HEK293 (cell line): ENCODE measurements at regions not wholly inside any gene's neighbourhood (a gene's known extent, or its start where the extent isn't known, plus 50 kb on each side); places are given as distances from the start of the nearest gene placed in this dataset.

Source experiments
- KLF8 ChIP-seq: fragments of 450-650 bp; formaldehyde crosslinking; IDR thresholded peaks from 2 replicates; pipeline ENCODE4 v1.5.1; 2016; ENCODE audit warnings: missing biosample characterization, missing genetic modification characterization
- PATZ1 ChIP-seq: fragments of 450-650 bp; formaldehyde crosslinking; IDR thresholded peaks from 2 replicates; pipeline ENCODE4 v1.5.1; 2016; ENCODE audit warnings: missing biosample characterization, missing genetic modification characterization
- ZNF174 ChIP-seq: fragments of 450-650 bp; formaldehyde crosslinking; IDR thresholded peaks from 2 replicates; pipeline ENCODE4 v1.5.0; 2017; ENCODE audit warnings: missing biosample characterization, mild to moderate bottlenecking, missing genetic modification characterization
- ZNF175 ChIP-seq: fragments of 450-650 bp; formaldehyde crosslinking; IDR thresholded peaks from 2 replicates; pipeline ENCODE4 v1.5.1; 2016; ENCODE audit warnings: missing biosample characterization, missing genetic modification characterization
- ZNF324 ChIP-seq: fragments of 450-650 bp; formaldehyde crosslinking; IDR thresholded peaks from 2 replicates; pipeline ENCODE4 v1.5.1; 2016; ENCODE audit warnings: missing biosample characterization, missing genetic modification characterization
- ZNF416 ChIP-seq: fragments of 450-650 bp; formaldehyde crosslinking; IDR thresholded peaks from 2 replicates; pipeline ENCODE4 v1.5.1; 2016; ENCODE audit warnings: missing biosample characterization, missing genetic modification characterization
- ZNF501 ChIP-seq: fragments of 450-650 bp; formaldehyde crosslinking; IDR thresholded peaks from 2 replicates; pipeline ENCODE4 v1.5.1; 2016; ENCODE audit warnings: missing biosample characterization, missing genetic modification characterization
- ZNF548 ChIP-seq: fragments of 450-650 bp; formaldehyde crosslinking; IDR thresholded peaks from 2 replicates; pipeline ENCODE4 v1.5.1; 2016; ENCODE audit warnings: missing biosample characterization, missing genetic modification characterization
- TF ChIP-seq, protein P1 (sequence below): fragments of 450-650 bp; formaldehyde crosslinking; IDR thresholded peaks from 2 replicates; pipeline ENCODE4 v1.5.1; 2016; ENCODE audit warnings: missing biosample characterization, missing genetic modification characterization
- TF ChIP-seq, protein P2 (sequence below): fragments of 450-650 bp; formaldehyde crosslinking; IDR thresholded peaks from 2 replicates; pipeline ENCODE4 v1.5.1; 2016; ENCODE audit warnings: missing biosample characterization, missing genetic modification characterization
- TF ChIP-seq, protein P3 (sequence below): fragments of 450-650 bp; formaldehyde crosslinking; IDR thresholded peaks from 2 replicates; pipeline ENCODE4 v1.5.1; 2016; ENCODE audit warnings: missing biosample characterization, missing genetic modification characterization

- TF ChIP-seq ZNF324 (tag by site-specific recombination) (no peak), ZNF416 (tag by site-specific recombination) (no peak), ZNF175 (tag by site-specific recombination) (no peak), KLF8 (tag by site-specific recombination) (no peak), ZNF174 (no peak), ZNF548 (tag by site-specific recombination) (no peak), ZNF501 (tag by site-specific recombination) (no peak), PATZ1 (tag by site-specific recombination) (no peak)
- TF ChIP-seq, protein P1, sequence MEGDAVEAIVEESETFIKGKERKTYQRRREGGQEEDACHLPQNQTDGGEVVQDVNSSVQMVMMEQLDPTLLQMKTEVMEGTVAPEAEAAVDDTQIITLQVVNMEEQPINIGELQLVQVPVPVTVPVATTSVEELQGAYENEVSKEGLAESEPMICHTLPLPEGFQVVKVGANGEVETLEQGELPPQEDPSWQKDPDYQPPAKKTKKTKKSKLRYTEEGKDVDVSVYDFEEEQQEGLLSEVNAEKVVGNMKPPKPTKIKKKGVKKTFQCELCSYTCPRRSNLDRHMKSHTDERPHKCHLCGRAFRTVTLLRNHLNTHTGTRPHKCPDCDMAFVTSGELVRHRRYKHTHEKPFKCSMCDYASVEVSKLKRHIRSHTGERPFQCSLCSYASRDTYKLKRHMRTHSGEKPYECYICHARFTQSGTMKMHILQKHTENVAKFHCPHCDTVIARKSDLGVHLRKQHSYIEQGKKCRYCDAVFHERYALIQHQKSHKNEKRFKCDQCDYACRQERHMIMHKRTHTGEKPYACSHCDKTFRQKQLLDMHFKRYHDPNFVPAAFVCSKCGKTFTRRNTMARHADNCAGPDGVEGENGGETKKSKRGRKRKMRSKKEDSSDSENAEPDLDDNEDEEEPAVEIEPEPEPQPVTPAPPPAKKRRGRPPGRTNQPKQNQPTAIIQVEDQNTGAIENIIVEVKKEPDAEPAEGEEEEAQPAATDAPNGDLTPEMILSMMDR = no peak
- TF ChIP-seq, protein P2, sequence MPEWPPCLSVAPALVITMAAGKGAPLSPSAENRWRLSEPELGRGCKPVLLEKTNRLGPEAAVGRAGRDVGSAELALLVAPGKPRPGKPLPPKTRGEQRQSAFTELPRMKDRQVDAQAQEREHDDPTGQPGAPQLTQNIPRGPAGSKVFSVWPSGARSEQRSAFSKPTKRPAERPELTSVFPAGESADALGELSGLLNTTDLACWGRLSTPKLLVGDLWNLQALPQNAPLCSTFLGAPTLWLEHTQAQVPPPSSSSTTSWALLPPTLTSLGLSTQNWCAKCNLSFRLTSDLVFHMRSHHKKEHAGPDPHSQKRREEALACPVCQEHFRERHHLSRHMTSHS = no peak
- TF ChIP-seq, protein P3, sequence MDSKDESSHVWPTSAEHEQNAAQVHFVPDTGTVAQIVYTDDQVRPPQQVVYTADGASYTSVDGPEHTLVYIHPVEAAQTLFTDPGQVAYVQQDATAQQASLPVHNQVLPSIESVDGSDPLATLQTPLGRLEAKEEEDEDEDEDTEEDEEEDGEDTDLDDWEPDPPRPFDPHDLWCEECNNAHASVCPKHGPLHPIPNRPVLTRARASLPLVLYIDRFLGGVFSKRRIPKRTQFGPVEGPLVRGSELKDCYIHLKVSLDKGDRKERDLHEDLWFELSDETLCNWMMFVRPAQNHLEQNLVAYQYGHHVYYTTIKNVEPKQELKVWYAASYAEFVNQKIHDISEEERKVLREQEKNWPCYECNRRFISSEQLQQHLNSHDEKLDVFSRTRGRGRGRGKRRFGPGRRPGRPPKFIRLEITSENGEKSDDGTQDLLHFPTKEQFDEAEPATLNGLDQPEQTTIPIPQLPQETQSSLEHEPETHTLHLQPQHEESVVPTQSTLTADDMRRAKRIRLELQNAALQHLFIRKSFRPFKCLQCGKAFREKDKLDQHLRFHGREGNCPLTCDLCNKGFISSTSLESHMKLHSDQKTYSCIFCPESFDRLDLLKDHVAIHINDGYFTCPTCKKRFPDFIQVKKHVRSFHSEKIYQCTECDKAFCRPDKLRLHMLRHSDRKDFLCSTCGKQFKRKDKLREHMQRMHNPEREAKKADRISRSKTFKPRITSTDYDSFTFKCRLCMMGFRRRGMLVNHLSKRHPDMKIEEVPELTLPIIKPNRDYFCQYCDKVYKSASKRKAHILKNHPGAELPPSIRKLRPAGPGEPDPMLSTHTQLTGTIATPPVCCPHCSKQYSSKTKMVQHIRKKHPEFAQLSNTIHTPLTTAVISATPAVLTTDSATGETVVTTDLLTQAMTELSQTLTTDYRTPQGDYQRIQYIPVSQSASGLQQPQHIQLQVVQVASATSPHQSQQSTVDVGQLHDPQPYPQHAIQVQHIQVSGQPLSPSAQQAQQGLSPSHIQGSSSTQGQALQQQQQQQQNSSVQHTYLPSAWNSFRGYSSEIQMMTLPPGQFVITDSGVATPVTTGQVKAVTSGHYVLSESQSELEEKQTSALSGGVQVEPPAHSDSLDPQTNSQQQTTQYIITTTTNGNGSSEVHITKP (tag by site-specific recombination) = no peak
Measured at GRCh38 chr2:12227941-12228608, 481.6 kb downstream of the LPIN1 start.
